Activated T-cell treated with anti-CD3 and anti-CD28 coated beads for 48 hours (primary cell): ENCODE measurements at regions not wholly inside any gene's neighbourhood (a gene's known extent, or its start where the extent isn't known, plus 50 kb on each side); places are given as distances from the start of the nearest gene placed in this dataset.
"Not testable (repeated sequence)": the region's sequence is repeated elsewhere in the genome, so short reads cannot be mapped to it uniquely, and the experiment has no call there.

Experiments used
- DNase-seq: peaks from one replicate; pipeline ENCODE4 v3.0.0-alpha.2; 2020; ENCODE audit warnings: low read depth

DNA sequence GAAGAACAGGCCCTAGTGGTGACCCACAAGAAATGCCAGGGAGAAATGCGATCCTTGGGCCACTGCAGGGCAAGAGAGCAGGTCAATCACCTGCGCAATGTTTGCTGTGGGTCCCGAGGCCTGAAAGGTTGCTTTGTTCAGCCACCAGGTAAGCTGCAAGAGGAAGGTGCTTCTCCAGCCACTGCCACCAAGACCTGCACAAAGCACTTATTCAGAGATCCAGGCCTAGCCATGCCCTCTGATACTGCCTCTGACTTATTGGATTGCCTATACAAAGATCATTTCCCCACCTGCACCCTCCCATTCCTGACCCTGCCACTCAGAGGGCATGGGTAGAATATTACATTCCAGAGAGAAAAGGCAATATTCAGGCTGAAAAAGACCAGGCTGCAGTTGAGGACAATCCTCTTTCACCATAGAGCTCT, 349.4 kb upstream of the NFIA start:
- no peak for DNase-seq

DNA sequence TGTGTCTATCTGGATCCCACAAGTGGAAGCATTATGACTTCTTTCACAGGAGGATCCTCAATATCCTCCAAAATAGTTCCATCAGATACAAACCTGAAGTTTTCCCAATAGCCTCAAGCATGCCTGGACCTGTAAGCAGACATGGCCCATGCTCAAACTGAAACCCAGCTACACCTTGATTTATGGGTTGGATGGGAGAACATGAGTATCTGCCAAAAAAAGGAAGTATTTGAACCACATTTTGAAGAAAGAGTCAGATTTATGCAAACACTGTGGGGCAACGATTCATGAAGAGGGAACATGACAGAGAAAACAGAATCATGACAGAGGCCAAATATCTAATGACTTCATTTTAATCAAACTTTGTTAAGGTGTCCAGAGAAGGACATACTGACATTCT, 351.0 kb upstream of the NFIA start:
- DNase-seq, result no peak

DNA sequence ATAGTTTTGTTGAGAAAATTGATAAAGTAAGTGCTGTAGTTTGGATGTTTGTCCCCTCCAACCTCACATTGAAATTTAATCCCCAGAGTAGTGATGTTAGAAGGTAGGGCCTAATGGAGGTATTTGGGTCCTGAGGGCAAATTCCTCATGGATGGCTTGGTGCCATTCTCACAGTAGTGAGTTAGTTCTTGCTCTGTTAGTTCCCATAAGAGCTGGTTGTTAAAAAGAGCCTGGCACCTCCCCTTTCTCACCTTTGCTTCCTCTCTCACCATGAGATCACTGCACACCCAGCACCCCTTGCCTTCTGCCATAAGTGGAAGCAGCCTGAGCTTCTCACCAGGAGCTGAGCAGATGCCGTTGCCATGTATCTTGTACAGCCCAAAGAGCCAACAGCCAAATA, 354.8 kb upstream of the NFIA start:
- DNase-seq, result no peak

- DNase-seq, result no peak
These were observed 365.9 kb upstream of the NFIA start for GRCh38 chr1:60716472-60716871.

- no peak for DNase-seq
These were observed 366.4 kb upstream of the NFIA start for GRCh38 chr1:60715970-60716369.

DNA sequence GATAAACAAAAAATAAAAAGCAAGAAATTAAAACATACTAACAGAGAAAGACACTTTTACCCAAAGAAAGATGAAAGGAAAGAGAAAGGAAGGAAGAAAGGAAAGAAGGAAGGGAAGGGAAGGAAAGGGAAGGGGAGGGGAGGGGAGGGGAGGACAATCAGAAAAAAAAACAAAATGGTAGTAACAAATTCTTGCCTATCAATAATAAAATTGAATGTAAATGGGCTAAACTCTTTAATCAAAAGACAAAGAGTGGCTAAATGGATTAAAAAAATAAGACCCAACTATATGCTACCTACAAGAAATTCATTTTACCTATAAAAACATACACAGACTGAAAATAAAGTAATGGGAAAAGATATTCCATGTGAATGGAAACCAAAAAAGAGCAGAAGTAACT, 372.9 kb upstream of the NFIA start:
- no peak for DNase-seq

DNA sequence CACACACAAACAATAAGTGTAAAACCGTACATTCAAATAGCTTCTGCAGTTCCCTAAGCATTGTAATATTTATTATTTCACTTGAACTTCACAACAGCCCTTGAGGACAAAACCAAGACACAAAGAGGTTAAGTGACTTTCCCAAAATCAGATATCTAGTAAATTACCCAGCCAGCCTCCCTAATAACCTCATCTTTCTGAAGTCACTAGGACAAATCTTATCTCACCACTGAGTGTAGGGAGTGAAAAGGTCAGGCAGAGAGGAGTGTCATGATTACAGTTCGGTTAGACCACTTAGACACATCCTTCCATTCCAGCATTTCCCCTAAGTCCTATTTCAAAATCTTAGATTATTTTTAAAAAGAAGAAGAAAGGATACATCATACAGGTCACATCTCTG, 377.3 kb upstream of the NFIA start:
- no peak for DNase-seq

- DNase-seq, result no peak
These were observed 379.2 kb upstream of the NFIA start for GRCh38 chr1:60703155-60703554.

GRCh38 chr1:60699325-60699724, 383.0 kb upstream of the NFIA start:
- DNase-seq, result no peak

DNA sequence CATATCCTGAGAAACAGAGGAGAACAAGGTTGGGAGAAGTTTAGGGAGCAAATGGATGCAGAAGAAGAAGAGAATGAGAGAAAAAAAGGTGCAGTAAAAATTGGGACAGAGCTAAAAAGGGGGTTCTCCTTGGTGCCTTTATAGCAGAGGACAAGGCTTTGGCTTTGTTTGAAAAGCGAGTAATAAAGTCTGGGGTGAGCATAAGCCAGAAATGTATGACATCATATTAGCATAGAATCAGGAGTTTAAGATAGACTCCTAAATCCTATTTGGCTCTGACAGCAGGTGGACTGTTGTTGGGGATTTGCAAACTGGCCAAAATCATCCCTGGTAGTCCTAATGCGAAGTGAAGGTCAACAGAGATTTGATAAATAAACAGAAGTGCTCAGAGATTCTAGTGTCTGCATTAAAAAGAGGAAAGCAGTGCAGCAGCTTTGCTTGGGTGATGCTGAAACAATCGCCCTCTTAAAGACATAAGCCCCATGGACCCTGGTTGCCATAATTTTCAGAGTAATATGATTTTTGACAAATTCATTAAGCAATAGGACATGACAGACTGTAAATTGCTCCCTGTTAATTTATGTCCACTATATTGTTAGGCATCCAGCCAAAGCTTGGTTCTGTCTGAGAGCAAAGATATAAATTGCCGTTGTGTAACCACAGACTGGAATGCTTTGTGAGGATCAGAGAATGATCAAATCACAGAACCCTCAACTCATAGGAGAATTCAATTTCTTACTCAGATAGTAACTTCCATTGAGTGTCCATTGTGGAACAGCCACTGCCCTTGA, 385.0 kb upstream of the NFIA start:
- no peak for DNase-seq

DNA sequence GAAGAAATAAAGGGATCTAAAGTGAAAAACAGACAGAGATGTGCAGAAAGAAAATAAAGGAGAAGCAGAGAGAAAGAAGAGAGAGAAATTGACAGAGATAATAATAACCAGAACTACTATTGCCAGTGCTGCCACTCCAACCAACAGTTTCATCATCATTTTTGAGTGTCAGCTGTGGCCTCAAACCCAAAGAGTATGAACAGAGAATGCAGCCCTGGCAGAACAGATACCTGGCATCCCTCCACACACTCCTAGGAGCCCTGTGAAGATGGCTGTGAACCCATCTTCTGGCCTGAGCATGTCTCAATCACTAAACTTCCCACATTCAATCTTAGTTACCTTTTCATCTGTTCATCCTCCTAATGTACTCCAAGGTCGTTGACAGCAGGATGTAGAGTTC, 385.8 kb upstream of the NFIA start:
- DNase-seq, result no peak

GRCh38 chr1:60695716-60696171, 386.6 kb upstream of the NFIA start:
- DNase-seq, result no peak

DNA sequence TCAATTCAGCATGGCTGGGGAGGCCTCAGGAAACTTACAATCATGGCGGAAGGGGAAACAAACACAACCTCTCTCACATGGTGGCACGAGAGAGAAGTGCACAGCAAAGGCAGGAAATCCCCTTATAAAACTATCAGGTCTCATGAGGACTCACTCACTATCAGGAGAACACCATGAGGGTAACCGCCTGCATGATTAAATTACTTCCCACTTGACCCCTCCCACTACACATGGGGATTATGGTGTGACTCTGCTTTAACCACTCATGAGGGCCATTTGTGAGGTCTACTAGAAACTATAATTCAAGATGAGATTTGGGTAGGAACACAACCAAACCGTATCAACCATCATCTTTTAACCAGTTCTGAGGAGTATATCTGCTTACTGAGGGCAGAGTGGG, 387.4 kb upstream of the NFIA start:
- DNase-seq, result no peak

DNA sequence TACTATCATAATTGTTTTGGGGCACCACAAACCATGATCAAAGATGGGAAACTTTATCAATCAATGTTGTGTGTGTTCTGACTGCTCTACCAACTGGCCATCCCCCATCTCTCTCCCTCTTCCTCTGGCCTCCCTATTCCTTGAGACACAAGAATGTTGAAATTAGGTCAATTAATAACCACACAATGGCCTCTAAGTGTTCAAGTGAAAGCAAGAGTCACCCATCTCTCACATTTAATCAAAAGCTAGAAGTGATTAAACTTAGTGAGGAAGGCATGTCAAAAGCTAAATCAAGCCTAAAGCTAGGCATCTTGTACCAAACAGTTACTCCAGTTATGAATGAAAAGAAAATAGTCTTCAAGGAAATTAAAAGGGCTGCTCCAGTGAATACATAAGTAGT, 390.3 kb upstream of the NFIA start:
- DNase-seq, result no peak

GRCh38 chr1:60688221-60688620, 394.1 kb upstream of the NFIA start:
- not testable (repeated sequence) for DNase-seq

DNA sequence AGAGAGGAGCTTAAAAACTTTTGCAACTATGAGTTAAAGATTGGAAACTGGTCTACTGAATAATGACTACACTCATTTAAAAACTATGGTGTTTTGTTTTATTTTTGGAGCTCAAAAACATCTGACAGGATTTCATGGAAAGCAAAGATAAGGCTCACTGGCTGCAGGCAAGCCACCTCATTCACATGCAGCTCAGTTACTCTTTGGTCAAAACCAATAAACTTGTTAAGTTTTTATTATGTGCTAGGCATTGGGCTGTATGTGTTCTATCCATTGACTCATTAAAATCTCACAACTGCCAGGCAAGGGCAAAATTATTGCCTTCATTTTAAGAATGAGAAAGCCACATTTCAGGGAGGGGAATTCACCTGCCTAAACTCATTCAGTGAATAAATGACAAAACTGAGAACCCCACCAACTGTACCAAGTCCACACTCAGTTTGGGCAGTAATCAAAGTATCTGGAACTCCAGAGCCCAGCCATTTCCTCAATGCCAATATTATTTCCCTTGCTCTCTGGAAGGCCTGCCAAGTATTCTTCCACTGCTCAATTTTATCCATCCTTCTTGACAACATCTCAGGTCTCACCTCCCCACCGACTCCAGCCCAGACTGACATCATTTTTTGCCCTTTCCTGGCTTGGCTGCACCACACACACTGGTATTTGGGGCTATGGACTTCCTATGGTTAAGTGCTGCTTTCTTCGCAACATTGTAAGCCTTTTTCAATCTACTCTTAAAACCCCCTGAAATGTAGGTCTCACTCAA, 401.1 kb upstream of the NFIA start:
- DNase-seq, result no peak

- no peak for DNase-seq
These were observed 402.6 kb upstream of the NFIA start for GRCh38 chr1:60679524-60680375.

GRCh38 chr1:60678802-60679201, 403.6 kb upstream of the NFIA start:
- DNase-seq, result no peak

GRCh38 chr1:60678391-60678790, 404.0 kb upstream of the NFIA start:
- no peak for DNase-seq

GRCh38 chr1:60672449-60672848, 409.9 kb upstream of the NFIA start:
- no peak for DNase-seq

DNA sequence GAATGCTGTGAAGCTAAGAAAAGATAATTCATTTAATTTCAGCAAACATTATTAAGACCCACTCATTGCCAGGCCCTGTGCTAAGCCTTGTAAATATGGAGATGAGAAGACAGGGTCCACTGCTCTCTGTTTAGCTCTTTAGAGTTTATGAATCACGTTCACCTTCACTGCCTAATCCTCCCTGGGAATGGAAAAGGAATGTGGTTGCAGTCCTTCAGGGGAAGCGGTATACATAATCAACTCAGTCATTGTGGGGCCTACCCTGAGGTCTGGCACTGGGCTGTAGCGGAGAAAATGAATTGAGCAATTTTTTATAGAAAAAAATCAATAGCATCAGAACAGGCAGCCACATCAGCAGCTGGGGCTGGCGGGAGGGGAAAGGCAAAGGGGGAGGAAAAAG, 412.1 kb upstream of the NFIA start:
- no peak for DNase-seq

DNA sequence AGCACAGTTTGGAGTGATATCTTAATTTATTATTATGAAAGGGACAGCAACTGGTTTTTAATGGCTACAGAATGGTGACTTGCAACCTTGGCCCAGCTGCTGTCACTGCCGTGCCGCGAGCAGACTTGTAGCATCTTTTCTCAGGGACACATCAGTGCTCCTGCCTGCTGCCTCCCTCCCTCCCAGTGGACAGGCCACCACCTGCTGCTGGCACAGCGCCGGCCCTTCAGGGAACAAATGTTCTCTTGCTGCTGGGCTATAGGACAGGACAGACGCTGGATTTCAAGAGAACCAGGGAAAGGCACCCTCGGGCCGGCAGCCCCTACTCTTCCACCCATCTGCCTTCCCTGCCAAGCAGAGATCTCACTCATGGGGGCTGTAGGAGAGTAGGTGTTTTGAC, 413.8 kb upstream of the NFIA start:
- no peak for DNase-seq

DNA sequence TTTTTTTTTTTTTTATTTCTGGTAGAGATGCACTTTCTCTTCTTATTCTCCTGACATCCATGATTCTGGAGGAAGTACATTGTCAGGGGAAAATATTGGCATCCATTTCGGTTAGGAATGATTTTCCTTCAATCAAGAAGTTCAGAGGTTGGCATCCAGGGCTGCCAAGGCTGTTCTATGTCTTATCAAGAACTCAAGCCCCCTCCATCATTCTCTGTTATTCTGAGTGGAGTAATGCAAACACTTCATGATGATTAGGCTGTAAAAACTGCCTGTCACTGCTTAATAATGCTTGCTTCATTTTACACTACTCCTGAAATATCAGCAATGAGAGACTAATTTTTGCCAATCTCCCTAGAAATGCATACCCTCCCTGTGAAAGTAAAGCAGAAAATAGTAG, 417.1 kb upstream of the NFIA start:
- DNase-seq, result no peak
